ENCODE measurements at regions not wholly inside any gene's neighbourhood (a gene's known extent, or its start where the extent isn't known, plus 50 kb on each side); places are given as distances from the start of the nearest gene placed in this dataset.

DNA sequence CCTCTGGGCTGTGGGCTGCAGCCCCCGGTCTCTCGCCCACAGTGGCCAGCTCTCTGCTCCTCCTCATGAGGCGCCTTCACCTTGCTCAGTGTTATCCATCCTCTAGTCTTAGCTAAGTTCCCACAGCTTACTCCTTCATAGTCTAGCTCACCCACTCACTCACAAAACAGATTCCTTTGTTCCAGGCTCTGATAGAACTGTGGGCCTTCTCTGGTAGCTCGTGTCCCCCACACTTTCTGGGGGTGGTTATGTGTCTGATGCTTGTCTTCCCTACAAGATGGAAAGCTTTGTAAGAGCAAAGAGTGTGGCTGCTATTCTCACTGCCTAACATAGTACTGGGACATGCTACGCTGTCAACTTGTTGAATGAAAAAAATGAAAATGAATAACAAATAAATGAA is 135.8 kb downstream of the EN1 start:
- Mint-ChIP-seq H3K4me1 (peaks cover 12% of the 10 kb centered on the region), H3K9me3 (no peaks in the 10 kb centered on the region; the same call in 1 of the 2 replicates), H3K27me3 (ENCODE audit: low read depth) (no peaks in the 10 kb centered on the region), H3K27ac (no peak overlapping the region), H3K36me3 (no peaks in the 10 kb centered on the region), H3K4me3 (no peak overlapping the region)
- no peak for ATAC-seq
- ChIA-PET POLR2A (no interaction called here), CTCF (no interaction called here)
- no peak for DNase-seq (ENCODE audit: low spot score)
- TF ChIP-seq, protein P1, sequence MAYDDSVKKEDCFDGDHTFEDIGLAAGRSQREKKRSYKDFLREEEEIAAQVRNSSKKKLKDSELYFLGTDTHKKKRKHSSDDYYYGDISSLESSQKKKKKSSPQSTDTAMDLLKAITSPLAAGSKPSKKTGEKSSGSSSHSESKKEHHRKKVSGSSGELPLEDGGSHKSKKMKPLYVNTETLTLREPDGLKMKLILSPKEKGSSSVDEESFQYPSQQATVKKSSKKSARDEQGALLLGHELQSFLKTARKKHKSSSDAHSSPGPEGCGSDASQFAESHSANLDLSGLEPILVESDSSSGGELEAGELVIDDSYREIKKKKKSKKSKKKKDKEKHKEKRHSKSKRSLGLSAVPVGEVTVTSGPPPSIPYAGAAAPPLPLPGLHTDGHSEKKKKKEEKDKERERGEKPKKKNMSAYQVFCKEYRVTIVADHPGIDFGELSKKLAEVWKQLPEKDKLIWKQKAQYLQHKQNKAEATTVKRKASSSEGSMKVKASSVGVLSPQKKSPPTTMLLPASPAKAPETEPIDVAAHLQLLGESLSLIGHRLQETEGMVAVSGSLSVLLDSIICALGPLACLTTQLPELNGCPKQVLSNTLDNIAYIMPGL (CRISPR knock-in tag; IDR thresholded peaks at IDR 0.05) = no peak
- TF ChIP-seq CBFB (CRISPR knock-in tag; IDR thresholded peaks at IDR 0.05; ENCODE audit: low read depth) (no peak), AR (CRISPR knock-in tag; IDR thresholded peaks at IDR 0.05) (no peak), USF1 (CRISPR knock-in tag; IDR thresholded peaks at IDR 0.05) (no peak), TEAD4 (CRISPR knock-in tag; IDR thresholded peaks at IDR 0.05) (no peak), MAX (CRISPR knock-in tag; IDR thresholded peaks at IDR 0.05) (no peak), SMAD3 (CRISPR knock-in tag; IDR thresholded peaks at IDR 0.05; ENCODE audit: borderline replicate concordance) (no peak), NR2C2 (CRISPR knock-in tag; IDR thresholded peaks at IDR 0.05) (no peak)

GRCh38 chr2:118710481-118710880 is 137.0 kb downstream of the EN1 start:
- Mint-ChIP-seq H3K9me3 (no peaks in the 10 kb centered on the region; the same call in 1 of the 2 replicates), H3K36me3 (no peaks in the 10 kb centered on the region), H3K4me3 (no peak overlapping the region), H3K27ac (no peak overlapping the region), H3K4me1 (peaks cover 12% of the 10 kb centered on the region), H3K27me3 (ENCODE audit: low read depth) (no peaks in the 10 kb centered on the region)
- CTCF ChIA-PET = no interaction called here
- POLR2A ChIA-PET = no interaction called here
- ATAC-seq = no peak
- no peak for DNase-seq (ENCODE audit: low spot score)
- TF ChIP-seq NR1H2 (CRISPR knock-in tag; IDR thresholded peaks at IDR 0.05) = no peak
- TF ChIP-seq GTF2I (CRISPR knock-in tag; conservative IDR thresholded peaks at IDR 0.05) = no peak
- TF ChIP-seq, protein P2, sequence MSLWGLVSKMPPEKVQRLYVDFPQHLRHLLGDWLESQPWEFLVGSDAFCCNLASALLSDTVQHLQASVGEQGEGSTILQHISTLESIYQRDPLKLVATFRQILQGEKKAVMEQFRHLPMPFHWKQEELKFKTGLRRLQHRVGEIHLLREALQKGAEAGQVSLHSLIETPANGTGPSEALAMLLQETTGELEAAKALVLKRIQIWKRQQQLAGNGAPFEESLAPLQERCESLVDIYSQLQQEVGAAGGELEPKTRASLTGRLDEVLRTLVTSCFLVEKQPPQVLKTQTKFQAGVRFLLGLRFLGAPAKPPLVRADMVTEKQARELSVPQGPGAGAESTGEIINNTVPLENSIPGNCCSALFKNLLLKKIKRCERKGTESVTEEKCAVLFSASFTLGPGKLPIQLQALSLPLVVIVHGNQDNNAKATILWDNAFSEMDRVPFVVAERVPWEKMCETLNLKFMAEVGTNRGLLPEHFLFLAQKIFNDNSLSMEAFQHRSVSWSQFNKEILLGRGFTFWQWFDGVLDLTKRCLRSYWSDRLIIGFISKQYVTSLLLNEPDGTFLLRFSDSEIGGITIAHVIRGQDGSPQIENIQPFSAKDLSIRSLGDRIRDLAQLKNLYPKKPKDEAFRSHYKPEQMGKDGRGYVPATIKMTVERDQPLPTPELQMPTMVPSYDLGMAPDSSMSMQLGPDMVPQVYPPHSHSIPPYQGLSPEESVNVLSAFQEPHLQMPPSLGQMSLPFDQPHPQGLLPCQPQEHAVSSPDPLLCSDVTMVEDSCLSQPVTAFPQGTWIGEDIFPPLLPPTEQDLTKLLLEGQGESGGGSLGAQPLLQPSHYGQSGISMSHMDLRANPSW (CRISPR knock-in tag; conservative IDR thresholded peaks at IDR 0.05; ENCODE audit: low read depth) = no peak
- no peak for TF ChIP-seq CTCF (IDR thresholded peaks at IDR 0.05)
- no peak for TF ChIP-seq ZNF138 (CRISPR knock-in tag; conservative IDR thresholded peaks at IDR 0.05)
- no peak for TF ChIP-seq SOX15 (CRISPR knock-in tag; IDR thresholded peaks at IDR 0.05)
- TF ChIP-seq, protein P3, sequence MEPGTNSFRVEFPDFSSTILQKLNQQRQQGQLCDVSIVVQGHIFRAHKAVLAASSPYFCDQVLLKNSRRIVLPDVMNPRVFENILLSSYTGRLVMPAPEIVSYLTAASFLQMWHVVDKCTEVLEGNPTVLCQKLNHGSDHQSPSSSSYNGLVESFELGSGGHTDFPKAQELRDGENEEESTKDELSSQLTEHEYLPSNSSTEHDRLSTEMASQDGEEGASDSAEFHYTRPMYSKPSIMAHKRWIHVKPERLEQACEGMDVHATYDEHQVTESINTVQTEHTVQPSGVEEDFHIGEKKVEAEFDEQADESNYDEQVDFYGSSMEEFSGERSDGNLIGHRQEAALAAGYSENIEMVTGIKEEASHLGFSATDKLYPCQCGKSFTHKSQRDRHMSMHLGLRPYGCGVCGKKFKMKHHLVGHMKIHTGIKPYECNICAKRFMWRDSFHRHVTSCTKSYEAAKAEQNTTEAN (CRISPR knock-in tag; IDR thresholded peaks at IDR 0.05) = no peak
- no peak for TF ChIP-seq ZNF671 (CRISPR knock-in tag; IDR thresholded peaks at IDR 0.05)
- TF ChIP-seq GABPB1 (CRISPR knock-in tag; IDR thresholded peaks at IDR 0.05) = no peak
- TF ChIP-seq, protein P4, sequence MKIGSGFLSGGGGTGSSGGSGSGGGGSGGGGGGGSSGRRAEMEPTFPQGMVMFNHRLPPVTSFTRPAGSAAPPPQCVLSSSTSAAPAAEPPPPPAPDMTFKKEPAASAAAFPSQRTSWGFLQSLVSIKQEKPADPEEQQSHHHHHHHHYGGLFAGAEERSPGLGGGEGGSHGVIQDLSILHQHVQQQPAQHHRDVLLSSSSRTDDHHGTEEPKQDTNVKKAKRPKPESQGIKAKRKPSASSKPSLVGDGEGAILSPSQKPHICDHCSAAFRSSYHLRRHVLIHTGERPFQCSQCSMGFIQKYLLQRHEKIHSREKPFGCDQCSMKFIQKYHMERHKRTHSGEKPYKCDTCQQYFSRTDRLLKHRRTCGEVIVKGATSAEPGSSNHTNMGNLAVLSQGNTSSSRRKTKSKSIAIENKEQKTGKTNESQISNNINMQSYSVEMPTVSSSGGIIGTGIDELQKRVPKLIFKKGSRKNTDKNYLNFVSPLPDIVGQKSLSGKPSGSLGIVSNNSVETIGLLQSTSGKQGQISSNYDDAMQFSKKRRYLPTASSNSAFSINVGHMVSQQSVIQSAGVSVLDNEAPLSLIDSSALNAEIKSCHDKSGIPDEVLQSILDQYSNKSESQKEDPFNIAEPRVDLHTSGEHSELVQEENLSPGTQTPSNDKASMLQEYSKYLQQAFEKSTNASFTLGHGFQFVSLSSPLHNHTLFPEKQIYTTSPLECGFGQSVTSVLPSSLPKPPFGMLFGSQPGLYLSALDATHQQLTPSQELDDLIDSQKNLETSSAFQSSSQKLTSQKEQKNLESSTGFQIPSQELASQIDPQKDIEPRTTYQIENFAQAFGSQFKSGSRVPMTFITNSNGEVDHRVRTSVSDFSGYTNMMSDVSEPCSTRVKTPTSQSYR (CRISPR knock-in tag; IDR thresholded peaks at IDR 0.05) = no peak
- TF ChIP-seq TCF7 (CRISPR knock-in tag; IDR thresholded peaks at IDR 0.05; ENCODE audit: low read depth) = no peak
- TF ChIP-seq, protein P5, sequence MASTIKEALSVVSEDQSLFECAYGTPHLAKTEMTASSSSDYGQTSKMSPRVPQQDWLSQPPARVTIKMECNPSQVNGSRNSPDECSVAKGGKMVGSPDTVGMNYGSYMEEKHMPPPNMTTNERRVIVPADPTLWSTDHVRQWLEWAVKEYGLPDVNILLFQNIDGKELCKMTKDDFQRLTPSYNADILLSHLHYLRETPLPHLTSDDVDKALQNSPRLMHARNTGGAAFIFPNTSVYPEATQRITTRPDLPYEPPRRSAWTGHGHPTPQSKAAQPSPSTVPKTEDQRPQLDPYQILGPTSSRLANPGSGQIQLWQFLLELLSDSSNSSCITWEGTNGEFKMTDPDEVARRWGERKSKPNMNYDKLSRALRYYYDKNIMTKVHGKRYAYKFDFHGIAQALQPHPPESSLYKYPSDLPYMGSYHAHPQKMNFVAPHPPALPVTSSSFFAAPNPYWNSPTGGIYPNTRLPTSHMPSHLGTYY (CRISPR knock-in tag; IDR thresholded peaks at IDR 0.05) = no peak
- TF ChIP-seq FOXK1 (CRISPR knock-in tag; IDR thresholded peaks at IDR 0.05) = no peak
- no peak for TF ChIP-seq NR2C2 (CRISPR knock-in tag; IDR thresholded peaks at IDR 0.05)

Measured in WTC11 (cell line).